SK-N-SH treated with all-trans-retinoic acid at 6 μM for 48 hours (cell line): ENCODE measurements at regions not wholly inside any gene's neighbourhood (a gene's known extent, or its start where the extent isn't known, plus 50 kb on each side); places are given as distances from the start of the nearest gene placed in this dataset.
"Not testable (repeated sequence)": the region's sequence is repeated elsewhere in the genome, so short reads cannot be mapped to it uniquely, and the experiment has no call there.

Experiments
- ATAC-seq: fragments of 200-7000 bp; cut with Tn5 transposase; 3 replicates; pipeline ENCODE4 v1.9.1; 2020; ENCODE audit warnings: mild to moderate bottlenecking, moderate library complexity
- BACH2 ChIP-seq: fragments of 250-450 bp; sonication (Bioruptor Pico); IDR thresholded peaks from 2 replicates; pipeline ENCODE4 v1.9.0; 2021; ENCODE audit warnings: mild to moderate bottlenecking, borderline replicate concordance
- CREB5 ChIP-seq: fragments of 250-450 bp; sonication (Bioruptor Pico); IDR thresholded peaks from 2 replicates; pipeline ENCODE4 v1.5.1; 2020; ENCODE audit warnings: low read depth, mild to moderate bottlenecking, moderate library complexity
- CSDC2 ChIP-seq: fragments of 250-450 bp; sonication (Bioruptor Pico); IDR thresholded peaks from 2 replicates; pipeline ENCODE4 v1.5.0; 2020; ENCODE audit warnings: mild to moderate bottlenecking, moderate library complexity
- CSRNP3 ChIP-seq: fragments of 250-450 bp; sonication (Bioruptor Pico); IDR thresholded peaks from 2 replicates; pipeline ENCODE4 v1.5.1; 2021; ENCODE audit warnings: mild to moderate bottlenecking, moderate library complexity
- ESRRG ChIP-seq: fragments of 250-450 bp; sonication (Bioruptor Pico); IDR thresholded peaks from 2 replicates; pipeline ENCODE4 v1.6.1; 2021; ENCODE audit warnings: mild to moderate bottlenecking
- ISL1 ChIP-seq: fragments of 250-450 bp; sonication (Bioruptor Pico); IDR thresholded peaks from 2 replicates; pipeline ENCODE4 v2.1.2; 2022; ENCODE audit warnings: mild to moderate bottlenecking, moderate library complexity
- OSR1 ChIP-seq: fragments of 250-450 bp; sonication (Bioruptor Pico); IDR thresholded peaks from 2 replicates; pipeline ENCODE4 v1.8.0; 2022; ENCODE audit warnings: moderate library complexity, mild to moderate bottlenecking, inconsistent platforms
- PATZ1 ChIP-seq: fragments of 250-450 bp; sonication (Bioruptor Pico); IDR thresholded peaks from 2 replicates; pipeline ENCODE4 v1.8.0; 2020; ENCODE audit warnings: mild to moderate bottlenecking, moderate library complexity, borderline replicate concordance
- POU6F1 ChIP-seq: fragments of 250-450 bp; sonication (Bioruptor Pico); IDR thresholded peaks from 2 replicates; pipeline ENCODE4 v1.8.0; 2021; ENCODE audit warnings: low read depth, mild to moderate bottlenecking, moderate library complexity, borderline replicate concordance
- PPARA ChIP-seq: fragments of 250-450 bp; sonication (Bioruptor Pico); IDR thresholded peaks from 2 replicates; pipeline ENCODE4 v1.5.0; 2020; ENCODE audit warnings: mild to moderate bottlenecking, borderline replicate concordance
- SNAI2 ChIP-seq: fragments of 250-450 bp; sonication (Bioruptor Pico); IDR thresholded peaks from 2 replicates; pipeline ENCODE4 v1.5.0; 2020; ENCODE audit warnings: mild to moderate bottlenecking, moderate library complexity
- TCF4 ChIP-seq: fragments of 250-450 bp; sonication (Bioruptor Pico); IDR thresholded peaks from 2 replicates; pipeline ENCODE4 v1.8.0; 2021; ENCODE audit warnings: mild to moderate bottlenecking, moderate library complexity, borderline replicate concordance
- ZC3H10 ChIP-seq: fragments of 250-450 bp; sonication (Bioruptor Pico); IDR thresholded peaks from 2 replicates; pipeline ENCODE4 v1.5.1; 2021; ENCODE audit warnings: mild to moderate bottlenecking, moderate library complexity
- ZFP30 ChIP-seq: fragments of 450-650 bp; formaldehyde crosslinking; IDR thresholded peaks from 2 replicates; pipeline ENCODE4 v1.5.0; 2022; ENCODE audit warnings: mild to moderate bottlenecking, moderate library complexity
- ZNF565 ChIP-seq: fragments of 450-650 bp; formaldehyde crosslinking; conservative IDR thresholded peaks from 2 replicates; pipeline ENCODE4 v1.5.0; 2020; ENCODE audit warnings: low read depth, mild to moderate bottlenecking, moderate library complexity
- ZNF70 ChIP-seq: fragments of 450-650 bp; formaldehyde crosslinking; IDR thresholded peaks from 2 replicates; pipeline ENCODE4 v1.5.0; 2020; ENCODE audit warnings: mild to moderate bottlenecking, moderate library complexity
- ZNF8 ChIP-seq: fragments of 450-650 bp; formaldehyde crosslinking; IDR thresholded peaks from 2 replicates; pipeline ENCODE4 v1.5.0; 2020; ENCODE audit warnings: mild to moderate bottlenecking, moderate library complexity

- no peak for ATAC-seq
- TF ChIP-seq SNAI2 (CRISPR knock-in tag) (no peak), ISL1 (CRISPR knock-in tag) (no peak), ESRRG (CRISPR knock-in tag) (no peak), ZNF8 (CRISPR knock-in tag) (no peak), ZNF565 (CRISPR knock-in tag) (no peak), CSRNP3 (CRISPR knock-in tag) (no peak), PPARA (CRISPR knock-in tag) (no peak), ZNF70 (CRISPR knock-in tag) (no peak)
Measured at GRCh38 chr5:116730706-116731105, 156.1 kb upstream of the SEMA6A start.

- TF ChIP-seq POU6F1 (CRISPR knock-in tag) (no peak), TCF4 (CRISPR knock-in tag) (no peak), ZFP30 (no peak), SNAI2 (CRISPR knock-in tag) (no peak), ZNF8 (CRISPR knock-in tag) (no peak)
- no peak for ATAC-seq
Measured at GRCh38 chr5:116730185-116730584, 155.6 kb upstream of the SEMA6A start.

GRCh38 chr5:116727248-116727647, 152.6 kb upstream of the SEMA6A start:
- TF ChIP-seq TCF4 (CRISPR knock-in tag): no peak
- no peak for TF ChIP-seq ZNF8 (CRISPR knock-in tag)
- TF ChIP-seq, all 23 proteins: peak for 0
- ATAC-seq: no peak

- ATAC-seq: not testable (repeated sequence)
Measured at GRCh38 chr5:116726180-116726579, 151.6 kb upstream of the SEMA6A start.

GRCh38 chr5:116724971-116725370, 150.3 kb upstream of the SEMA6A start:
- TF ChIP-seq SNAI2 (CRISPR knock-in tag) (no peak), ZC3H10 (no peak)
- ATAC-seq: no peak

GRCh38 chr5:116722651-116723050, 148.0 kb upstream of the SEMA6A start:
- ATAC-seq: no peak
- TF ChIP-seq POU6F1 (CRISPR knock-in tag) (no peak), CREB5 (CRISPR knock-in tag) (no peak), ZNF8 (CRISPR knock-in tag) (no peak), BACH2 (CRISPR knock-in tag) (no peak), PPARA (CRISPR knock-in tag) (no peak), ESRRG (CRISPR knock-in tag) (no peak), OSR1 (CRISPR knock-in tag) (no peak), PATZ1 (CRISPR knock-in tag) (no peak), CSDC2 (CRISPR knock-in tag) (no peak), TCF4 (CRISPR knock-in tag) (no peak)
